ENCODE measurements at regions not wholly inside any gene's neighbourhood (a gene's known extent, or its start where the extent isn't known, plus 50 kb on each side); places are given as distances from the start of the nearest gene placed in this dataset.

DNA sequence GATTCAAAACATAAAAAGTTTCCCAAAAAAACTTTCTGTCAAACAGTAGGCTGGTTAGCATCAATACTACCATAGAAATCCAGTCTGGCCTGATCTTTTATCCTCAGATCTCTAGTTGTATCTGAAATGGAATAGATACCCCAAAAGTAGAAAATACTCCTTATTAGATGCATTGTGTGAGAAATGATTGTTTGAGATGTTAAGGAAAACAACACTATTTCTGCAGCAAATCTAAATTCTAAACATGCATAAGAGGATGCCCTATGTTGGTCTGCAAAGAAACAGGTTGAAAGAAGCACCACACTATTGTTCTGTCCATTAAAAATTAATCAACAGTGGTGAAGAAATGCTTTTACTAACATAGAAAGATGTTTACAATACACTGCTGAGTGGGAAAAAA is 121.0 kb downstream of the NPY start:
- TF ChIP-seq ZNF8 (CRISPR knock-in tag; IDR thresholded peaks at IDR 0.05) (no peak), PPARA (CRISPR knock-in tag; IDR thresholded peaks at IDR 0.05; ENCODE audit: borderline replicate concordance) (no peak), ZFP30 (CRISPR knock-in tag; IDR thresholded peaks at IDR 0.05) (no peak), ISL1 (CRISPR knock-in tag; IDR thresholded peaks at IDR 0.05) (no peak), ZFP3 (CRISPR knock-in tag; IDR thresholded peaks at IDR 0.05) (no peak), SNAI2 (CRISPR knock-in tag; IDR thresholded peaks at IDR 0.05) (no peak), ZNF565 (CRISPR knock-in tag; conservative IDR thresholded peaks at IDR 0.05; ENCODE audit: low read depth) (no peak), ZC3H10 (CRISPR knock-in tag; IDR thresholded peaks at IDR 0.05) (no peak), RARB (CRISPR knock-in tag; IDR thresholded peaks at IDR 0.05) (no peak), CSDC2 (CRISPR knock-in tag; IDR thresholded peaks at IDR 0.05) (no peak), ZNF70 (CRISPR knock-in tag; IDR thresholded peaks at IDR 0.05) (no peak), ESRRG (CRISPR knock-in tag; IDR thresholded peaks at IDR 0.05) (no peak), OSR1 (CRISPR knock-in tag; IDR thresholded peaks at IDR 0.05) (no peak)
- TF ChIP-seq, protein P1, sequence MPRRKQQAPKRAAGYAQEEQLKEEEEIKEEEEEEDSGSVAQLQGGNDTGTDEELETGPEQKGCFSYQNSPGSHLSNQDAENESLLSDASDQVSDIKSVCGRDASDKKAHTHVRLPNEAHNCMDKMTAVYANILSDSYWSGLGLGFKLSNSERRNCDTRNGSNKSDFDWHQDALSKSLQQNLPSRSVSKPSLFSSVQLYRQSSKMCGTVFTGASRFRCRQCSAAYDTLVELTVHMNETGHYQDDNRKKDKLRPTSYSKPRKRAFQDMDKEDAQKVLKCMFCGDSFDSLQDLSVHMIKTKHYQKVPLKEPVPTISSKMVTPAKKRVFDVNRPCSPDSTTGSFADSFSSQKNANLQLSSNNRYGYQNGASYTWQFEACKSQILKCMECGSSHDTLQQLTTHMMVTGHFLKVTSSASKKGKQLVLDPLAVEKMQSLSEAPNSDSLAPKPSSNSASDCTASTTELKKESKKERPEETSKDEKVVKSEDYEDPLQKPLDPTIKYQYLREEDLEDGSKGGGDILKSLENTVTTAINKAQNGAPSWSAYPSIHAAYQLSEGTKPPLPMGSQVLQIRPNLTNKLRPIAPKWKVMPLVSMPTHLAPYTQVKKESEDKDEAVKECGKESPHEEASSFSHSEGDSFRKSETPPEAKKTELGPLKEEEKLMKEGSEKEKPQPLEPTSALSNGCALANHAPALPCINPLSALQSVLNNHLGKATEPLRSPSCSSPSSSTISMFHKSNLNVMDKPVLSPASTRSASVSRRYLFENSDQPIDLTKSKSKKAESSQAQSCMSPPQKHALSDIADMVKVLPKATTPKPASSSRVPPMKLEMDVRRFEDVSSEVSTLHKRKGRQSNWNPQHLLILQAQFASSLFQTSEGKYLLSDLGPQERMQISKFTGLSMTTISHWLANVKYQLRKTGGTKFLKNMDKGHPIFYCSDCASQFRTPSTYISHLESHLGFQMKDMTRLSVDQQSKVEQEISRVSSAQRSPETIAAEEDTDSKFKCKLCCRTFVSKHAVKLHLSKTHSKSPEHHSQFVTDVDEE (CRISPR knock-in tag; IDR thresholded peaks at IDR 0.05): no peak
- TF ChIP-seq, protein P2, sequence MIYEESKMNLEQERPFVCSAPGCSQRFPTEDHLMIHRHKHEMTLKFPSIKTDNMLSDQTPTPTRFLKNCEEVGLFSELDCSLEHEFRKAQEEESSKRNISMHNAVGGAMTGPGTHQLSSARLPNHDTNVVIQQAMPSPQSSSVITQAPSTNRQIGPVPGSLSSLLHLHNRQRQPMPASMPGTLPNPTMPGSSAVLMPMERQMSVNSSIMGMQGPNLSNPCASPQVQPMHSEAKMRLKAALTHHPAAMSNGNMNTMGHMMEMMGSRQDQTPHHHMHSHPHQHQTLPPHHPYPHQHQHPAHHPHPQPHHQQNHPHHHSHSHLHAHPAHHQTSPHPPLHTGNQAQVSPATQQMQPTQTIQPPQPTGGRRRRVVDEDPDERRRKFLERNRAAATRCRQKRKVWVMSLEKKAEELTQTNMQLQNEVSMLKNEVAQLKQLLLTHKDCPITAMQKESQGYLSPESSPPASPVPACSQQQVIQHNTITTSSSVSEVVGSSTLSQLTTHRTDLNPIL (CRISPR knock-in tag; IDR thresholded peaks at IDR 0.05; ENCODE audit: low read depth): no peak
- TF ChIP-seq, protein P3, sequence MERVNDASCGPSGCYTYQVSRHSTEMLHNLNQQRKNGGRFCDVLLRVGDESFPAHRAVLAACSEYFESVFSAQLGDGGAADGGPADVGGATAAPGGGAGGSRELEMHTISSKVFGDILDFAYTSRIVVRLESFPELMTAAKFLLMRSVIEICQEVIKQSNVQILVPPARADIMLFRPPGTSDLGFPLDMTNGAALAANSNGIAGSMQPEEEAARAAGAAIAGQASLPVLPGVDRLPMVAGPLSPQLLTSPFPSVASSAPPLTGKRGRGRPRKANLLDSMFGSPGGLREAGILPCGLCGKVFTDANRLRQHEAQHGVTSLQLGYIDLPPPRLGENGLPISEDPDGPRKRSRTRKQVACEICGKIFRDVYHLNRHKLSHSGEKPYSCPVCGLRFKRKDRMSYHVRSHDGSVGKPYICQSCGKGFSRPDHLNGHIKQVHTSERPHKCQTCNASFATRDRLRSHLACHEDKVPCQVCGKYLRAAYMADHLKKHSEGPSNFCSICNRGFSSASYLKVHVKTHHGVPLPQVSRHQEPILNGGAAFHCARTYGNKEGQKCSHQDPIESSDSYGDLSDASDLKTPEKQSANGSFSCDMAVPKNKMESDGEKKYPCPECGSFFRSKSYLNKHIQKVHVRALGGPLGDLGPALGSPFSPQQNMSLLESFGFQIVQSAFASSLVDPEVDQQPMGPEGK (CRISPR knock-in tag; IDR thresholded peaks at IDR 0.05; ENCODE audit: borderline replicate concordance): no peak
- TF ChIP-seq, protein P4, sequence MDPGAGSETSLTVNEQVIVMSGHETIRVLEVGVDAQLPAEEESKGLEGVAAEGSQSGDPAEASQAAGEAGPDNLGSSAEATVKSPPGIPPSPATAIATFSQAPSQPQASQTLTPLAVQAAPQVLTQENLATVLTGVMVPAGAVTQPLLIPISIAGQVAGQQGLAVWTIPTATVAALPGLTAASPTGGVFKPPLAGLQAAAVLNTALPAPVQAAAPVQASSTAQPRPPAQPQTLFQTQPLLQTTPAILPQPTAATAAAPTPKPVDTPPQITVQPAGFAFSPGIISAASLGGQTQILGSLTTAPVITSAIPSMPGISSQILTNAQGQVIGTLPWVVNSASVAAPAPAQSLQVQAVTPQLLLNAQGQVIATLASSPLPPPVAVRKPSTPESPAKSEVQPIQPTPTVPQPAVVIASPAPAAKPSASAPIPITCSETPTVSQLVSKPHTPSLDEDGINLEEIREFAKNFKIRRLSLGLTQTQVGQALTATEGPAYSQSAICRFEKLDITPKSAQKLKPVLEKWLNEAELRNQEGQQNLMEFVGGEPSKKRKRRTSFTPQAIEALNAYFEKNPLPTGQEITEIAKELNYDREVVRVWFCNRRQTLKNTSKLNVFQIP (CRISPR knock-in tag; IDR thresholded peaks at IDR 0.05; ENCODE audit: borderline replicate concordance, low read depth): no peak
- ATAC-seq: no peak

DNA sequence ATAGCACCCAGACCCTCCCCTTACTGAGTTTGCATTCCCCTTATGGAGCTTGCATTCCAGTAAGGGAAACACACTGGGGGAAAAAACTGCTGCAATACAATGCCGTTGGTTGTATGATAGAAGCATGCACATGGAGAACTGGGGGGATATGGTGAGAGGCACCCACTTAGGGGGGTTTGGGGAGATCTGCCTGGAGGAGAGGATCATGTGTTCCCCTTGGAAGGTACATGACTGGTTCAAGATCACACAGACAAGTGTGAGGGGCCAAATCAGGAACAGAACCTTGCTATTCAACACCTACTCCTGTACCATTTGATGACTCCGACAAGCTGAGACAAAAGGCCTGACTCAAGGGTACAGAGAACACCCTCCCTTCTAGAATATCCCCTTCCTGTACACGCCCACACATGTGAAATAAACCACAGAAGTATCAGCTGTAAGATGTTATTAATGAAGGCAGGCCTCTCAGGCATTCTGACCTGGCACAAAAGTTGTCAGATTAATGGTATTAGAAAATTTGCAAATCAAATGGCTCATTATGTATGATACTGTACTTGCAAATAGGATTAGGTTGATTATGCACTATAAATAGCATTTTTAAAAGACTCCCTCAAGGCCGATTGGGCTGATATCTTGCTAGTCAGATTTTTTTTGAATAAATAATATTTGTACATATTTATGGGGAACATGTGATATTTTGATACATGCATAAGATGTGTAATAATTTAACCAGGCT is 122.2 kb downstream of the NPY start:
- no peak for ATAC-seq
- no peak for TF ChIP-seq ZC3H10 (CRISPR knock-in tag; IDR thresholded peaks at IDR 0.05)
- no peak for TF ChIP-seq ZNF565 (CRISPR knock-in tag; conservative IDR thresholded peaks at IDR 0.05; ENCODE audit: low read depth)
- no peak for TF ChIP-seq CSDC2 (CRISPR knock-in tag; IDR thresholded peaks at IDR 0.05)
- TF ChIP-seq ZNF8 (CRISPR knock-in tag; IDR thresholded peaks at IDR 0.05): no peak
- no peak for TF ChIP-seq OSR1 (CRISPR knock-in tag; IDR thresholded peaks at IDR 0.05)
- no peak for TF ChIP-seq ESRRG (CRISPR knock-in tag; IDR thresholded peaks at IDR 0.05)
- no peak for TF ChIP-seq ZFP3 (CRISPR knock-in tag; IDR thresholded peaks at IDR 0.05)
- TF ChIP-seq GLIS3 (CRISPR knock-in tag; IDR thresholded peaks at IDR 0.05): no peak
- TF ChIP-seq BACH2 (CRISPR knock-in tag; IDR thresholded peaks at IDR 0.05; ENCODE audit: borderline replicate concordance): no peak
- TF ChIP-seq, protein P2 (CRISPR knock-in tag; IDR thresholded peaks at IDR 0.05; ENCODE audit: low read depth): no peak
- TF ChIP-seq PPARA (CRISPR knock-in tag; IDR thresholded peaks at IDR 0.05; ENCODE audit: borderline replicate concordance): no peak
- TF ChIP-seq ARNTL (CRISPR knock-in tag; IDR thresholded peaks at IDR 0.05; ENCODE audit: borderline replicate concordance, low read depth): no peak

DNA sequence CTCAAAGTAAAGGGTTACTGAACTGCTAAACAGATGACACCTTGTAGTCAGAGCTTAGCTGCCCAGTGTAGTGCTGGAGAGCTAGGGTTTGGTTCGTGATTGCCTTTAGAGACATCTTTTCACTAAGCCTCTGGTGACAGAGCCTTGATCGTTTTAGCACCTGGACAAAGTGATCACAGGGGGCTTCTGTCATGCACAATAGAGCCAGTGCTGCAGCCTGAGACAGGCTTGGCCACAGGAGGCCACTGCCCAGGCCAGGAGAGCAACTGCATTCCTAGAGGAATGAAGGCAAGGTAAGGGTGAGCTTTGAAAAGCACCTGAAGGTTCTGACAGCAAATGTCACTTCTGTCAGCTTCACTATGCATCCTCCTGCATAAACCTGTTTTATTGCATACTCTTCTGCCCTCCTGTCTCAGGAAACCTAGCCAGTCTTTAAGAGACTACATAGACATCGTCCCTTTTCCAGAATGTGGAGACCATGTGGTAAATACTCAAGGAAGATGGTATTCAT is 122.9 kb downstream of the NPY start:
- TF ChIP-seq ARNTL (CRISPR knock-in tag; IDR thresholded peaks at IDR 0.05; ENCODE audit: borderline replicate concordance, low read depth) (no peak), PPARA (CRISPR knock-in tag; IDR thresholded peaks at IDR 0.05; ENCODE audit: borderline replicate concordance) (no peak), SNAI2 (CRISPR knock-in tag; IDR thresholded peaks at IDR 0.05) (no peak), BACH2 (CRISPR knock-in tag; IDR thresholded peaks at IDR 0.05; ENCODE audit: borderline replicate concordance) (no peak)
- ATAC-seq: no peak
